GM23248 (cell line): ENCODE measurements at regions not wholly inside any gene's neighbourhood (a gene's known extent, or its start where the extent isn't known, plus 50 kb on each side); places are given as distances from the start of the nearest gene placed in this dataset.
"Not testable (repeated sequence)": the region's sequence is repeated elsewhere in the genome, so short reads cannot be mapped to it uniquely, and the experiment has no call there.

ENCODE experiments used
- DNase-seq: peaks from one replicate; pipeline ENCODE4 v3.0.0-alpha.2; 2015
- H2AFZ ChIP-seq: fragments of 200-600 bp; sonication (generic); 2 replicates; pipeline ENCODE4 v1.6.1; 2016; ENCODE audit warnings: antibody characterized with exemption
- H3F3A ChIP-seq: fragments of 200-600 bp; sonication (generic); 2 replicates; pipeline ENCODE4 v1.6.1; 2016; ENCODE audit warnings: mild to moderate bottlenecking, antibody characterized with exemption, mixed run types; ENCODE audit not compliant: insufficient read depth
- H3K27ac ChIP-seq: fragments of 200-600 bp; sonication (generic); 2 replicates; pipeline ENCODE4 v1.5.1; 2016; ENCODE audit warnings: mild to moderate bottlenecking
- H3K27me3 ChIP-seq: fragments of 200-600 bp; sonication (generic); replicated peaks from 2 replicates; pipeline ENCODE4 v1.6.1; 2016; ENCODE audit warnings: mild to moderate bottlenecking; ENCODE audit not compliant: insufficient read depth
- H3K36me3 ChIP-seq: fragments of 200-600 bp; sonication (generic); 2 replicates; pipeline ENCODE4 v1.6.1; 2016; ENCODE audit warnings: low read depth, mild to moderate bottlenecking
- H3K4me1 ChIP-seq: fragments of 200-600 bp; sonication (generic); 2 replicates; pipeline ENCODE4 v1.6.1; 2016; ENCODE audit warnings: mild to moderate bottlenecking; ENCODE audit not compliant: insufficient read depth
- H3K4me2 ChIP-seq: fragments of 200-600 bp; sonication (generic); one replicate; pipeline ENCODE4 v1.6.1; 2016; ENCODE audit warnings: mild to moderate bottlenecking; ENCODE audit not compliant: unreplicated experiment
- H3K4me3 ChIP-seq: fragments of 200-600 bp; sonication (generic); 2 replicates; pipeline ENCODE4 v1.5.1; 2016; ENCODE audit warnings: mild to moderate bottlenecking
- H3K79me2 ChIP-seq: fragments of 200-600 bp; sonication (generic); 2 replicates; pipeline ENCODE4 v1.6.1; 2016; ENCODE audit warnings: mild to moderate bottlenecking; ENCODE audit not compliant: insufficient read depth
- H3K9ac ChIP-seq: fragments of 200-600 bp; sonication (generic); 2 replicates; pipeline ENCODE4 v1.6.1; 2016; ENCODE audit warnings: mild to moderate bottlenecking
- H3K9me2 ChIP-seq: fragments of 200-600 bp; sonication (generic); 2 replicates; pipeline ENCODE4 v1.6.1; 2016; ENCODE audit warnings: mixed run types, mild to moderate bottlenecking, moderate library complexity; ENCODE audit not compliant: insufficient read depth
- H3K9me3 ChIP-seq: fragments of 200-600 bp; sonication (generic); one replicate; pipeline ENCODE4 v1.6.1; 2017; ENCODE audit warnings: low read depth
- H4K20me1 ChIP-seq: fragments of 200-600 bp; sonication (generic); 2 replicates; pipeline ENCODE4 v1.6.0; 2016; ENCODE audit not compliant: insufficient read depth
- EZH2 ChIP-seq: fragments of 200-600 bp; sonication (generic); IDR thresholded peaks from 2 replicates; pipeline ENCODE4 v1.6.1; 2018; ENCODE audit warnings: antibody characterized with exemption, mild to moderate bottlenecking; ENCODE audit not compliant: insufficient read depth, poor library complexity, severe bottlenecking
- EZH2phosphoT487 ChIP-seq: fragments of 200-600 bp; sonication (generic); IDR thresholded peaks from 2 replicates; pipeline ENCODE4 v1.6.1; 2018; ENCODE audit warnings: antibody characterized with exemption, moderate library complexity, mild to moderate bottlenecking, low read depth; ENCODE audit not compliant: insufficient read depth
- WGBS, 2 experiments: methylation state at CpG; one replicate each; pipeline ENCODE4 v1.1.6; 2015 to 2017; ENCODE audit warnings: low lambda C conversion rate in 2 of 2, low coverage in 1 of 2; ENCODE audit errors: missing lambda C conversion rate in 2 of 2; 5-methylcytosine and 5-hydroxymethylcytosine counted together
- in situ Hi-C: fragments of 300-500 bp; cut with MboI; formaldehyde crosslinking; loops from 2 replicates; pipeline ENCODE4 v1.15.0; 2020

GRCh38 chr1:104212239-104212638, 462.5 kb downstream of the AMY1C start:
- Histone ChIP-seq H3K9me2 (no peaks in the 10 kb centered on the region), H3K36me3 (no peaks in the 10 kb centered on the region), H3F3A (no peaks in the 10 kb centered on the region), H3K4me3 (no peak overlapping the region), H2AFZ (no peak overlapping the region), H3K27me3 (no peaks in the 10 kb centered on the region), H3K4me2 (no peak overlapping the region), H3K9me3 (peaks cover 3% of the 10 kb centered on the region), H3K9ac (no peak overlapping the region), H3K79me2 (no peaks in the 10 kb centered on the region), H3K27ac (no peak overlapping the region), H3K4me1 (no peaks in the 10 kb centered on the region), H4K20me1 (no peaks in the 10 kb centered on the region)
- in situ Hi-C loops, result no loop called here
- DNase-seq, result no peak
- TF ChIP-seq EZH2, result no peak
- TF ChIP-seq EZH2phosphoT487, result no peak
- 10 to 22% methylated on average over 1 of the region's 1 CpG for WGBS, 2 experiments

- H3F3A ChIP-seq, H3K9ac ChIP-seq, H2AFZ ChIP-seq, DNase-seq, H3K27me3 ChIP-seq, H3K9me3 ChIP-seq, in situ Hi-C loops, H4K20me1 ChIP-seq, H3K79me2 ChIP-seq, H3K36me3 ChIP-seq, H3K4me3 ChIP-seq, H3K4me1 ChIP-seq, H3K4me2 ChIP-seq, H3K9me2 ChIP-seq, H3K27ac ChIP-seq: not testable (repeated sequence)
- 68 to 71% methylated on average over 25 to 28 of the region's 28 CpGs for whole genome bisulfite sequencing, 2 experiments
Measured at GRCh38 chr1:104217395-104217986, 467.8 kb downstream of the AMY1C start.

- Histone ChIP-seq H3K36me3 (no peaks in the 10 kb centered on the region), H3K9ac (no peak overlapping the region), H3K9me2 (no peaks in the 10 kb centered on the region), H3K9me3 (no peaks in the 10 kb centered on the region), H3K79me2 (no peaks in the 10 kb centered on the region), H3K4me2 (no peak overlapping the region), H3K27ac (no peak overlapping the region), H3K4me1 (no peaks in the 10 kb centered on the region), H3F3A (no peaks in the 10 kb centered on the region), H2AFZ (no peak overlapping the region), H3K27me3 (no peaks in the 10 kb centered on the region), H3K4me3 (no peak overlapping the region), H4K20me1 (no peaks in the 10 kb centered on the region)
- no peak for DNase-seq
- TF ChIP-seq EZH2phosphoT487 (no peak), EZH2 (no peak)
- in situ Hi-C loops, result no loop called here
- 3 to 7% methylated on average over 3 of the region's 3 CpGs for WGBS, 2 experiments
Measured at GRCh38 chr1:104229860-104230259, 480.2 kb downstream of the AMY1C start.

- in situ Hi-C loops, result no loop called here
Measured at GRCh38 chr1:104231676-104232075, 482.0 kb downstream of the AMY1C start.

GRCh38 chr1:104235141-104235540, 485.4 kb downstream of the AMY1C start:
- no peak overlapping the region for H2AFZ ChIP-seq
- no peak overlapping the region for H3K9ac ChIP-seq
- no peaks in the 10 kb centered on the region for H3K9me3 ChIP-seq
- H3K27ac ChIP-seq, result no peak overlapping the region
- H3F3A ChIP-seq, result no peaks in the 10 kb centered on the region
- H4K20me1 ChIP-seq, result no peaks in the 10 kb centered on the region
- H3K27me3 ChIP-seq, result no peaks in the 10 kb centered on the region
- H3K4me3 ChIP-seq, result no peak overlapping the region
- TF ChIP-seq EZH2, result no peak
- TF ChIP-seq EZH2phosphoT487, result no peak
- no peaks in the 10 kb centered on the region for H3K36me3 ChIP-seq
- no peaks in the 10 kb centered on the region; the same call in 1 of the 2 replicates for H3K9me2 ChIP-seq
- no peaks in the 10 kb centered on the region for H3K79me2 ChIP-seq
- H3K4me2 ChIP-seq, result no peak overlapping the region
- no peaks in the 10 kb centered on the region for H3K4me1 ChIP-seq
- in situ Hi-C loops, result no loop called here
- 7 to 10% methylated on average over 3 of the region's 3 CpGs for WGBS, 2 experiments
- no peak for DNase-seq

More at GRCh38 chr1:104231676-104232075, 482.0 kb downstream of the AMY1C start:
- Histone ChIP-seq H3K9me3 (no peaks in the 10 kb centered on the region), H3F3A (no peaks in the 10 kb centered on the region), H3K36me3 (no peaks in the 10 kb centered on the region), H3K4me2 (no peak overlapping the region), H2AFZ (no peak overlapping the region), H3K27ac (no peak overlapping the region), H3K79me2 (no peaks in the 10 kb centered on the region), H3K9ac (no peak overlapping the region), H4K20me1 (no peaks in the 10 kb centered on the region), H3K9me2 (no peaks in the 10 kb centered on the region), H3K27me3 (no peaks in the 10 kb centered on the region), H3K4me3 (no peak overlapping the region), H3K4me1 (no peaks in the 10 kb centered on the region)
- 5 to 9% methylated on average over 4 of the region's 4 CpGs for WGBS, 2 experiments
- no peak for DNase-seq
- no peak for TF ChIP-seq EZH2phosphoT487
- no peak for TF ChIP-seq EZH2
